Epithelial cell of prostate (primary cell): ENCODE measurements at regions not wholly inside any gene's neighbourhood (a gene's known extent, or its start where the extent isn't known, plus 50 kb on each side); places are given as distances from the start of the nearest gene placed in this dataset.

ENCODE experiments used
- DNase-seq: peaks from one replicate; pipeline ENCODE4 v3.0.0-alpha.2; 2011; ENCODE audit warnings: low read depth, low spot score
- H3K27ac ChIP-seq: fragments of 450-650 bp; 2 replicates; pipeline ENCODE4 v1.5.1; 2017; ENCODE audit warnings: mild to moderate bottlenecking

DNA sequence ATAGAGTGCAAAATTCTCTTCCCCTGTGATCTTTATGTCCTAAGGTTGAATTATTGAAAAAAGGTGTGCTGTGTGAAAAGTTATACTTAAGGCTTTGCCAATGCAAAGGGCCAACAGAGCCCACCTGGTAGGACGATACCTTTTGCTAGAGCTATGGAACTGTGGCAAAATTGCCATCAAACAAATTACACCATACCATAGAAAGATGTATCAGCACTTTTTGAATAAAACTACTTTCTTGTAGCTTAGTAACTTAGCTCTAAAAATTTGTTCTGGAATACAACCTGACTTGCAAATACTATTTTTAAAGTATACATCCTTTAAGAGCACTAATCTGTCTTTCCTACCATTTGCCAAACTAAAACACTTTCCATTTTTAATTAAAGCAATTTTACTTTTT, 147.2 kb upstream of the ERCC4 start:
- no peak overlapping the region for H3K27ac ChIP-seq
- no peak for DNase-seq

DNA sequence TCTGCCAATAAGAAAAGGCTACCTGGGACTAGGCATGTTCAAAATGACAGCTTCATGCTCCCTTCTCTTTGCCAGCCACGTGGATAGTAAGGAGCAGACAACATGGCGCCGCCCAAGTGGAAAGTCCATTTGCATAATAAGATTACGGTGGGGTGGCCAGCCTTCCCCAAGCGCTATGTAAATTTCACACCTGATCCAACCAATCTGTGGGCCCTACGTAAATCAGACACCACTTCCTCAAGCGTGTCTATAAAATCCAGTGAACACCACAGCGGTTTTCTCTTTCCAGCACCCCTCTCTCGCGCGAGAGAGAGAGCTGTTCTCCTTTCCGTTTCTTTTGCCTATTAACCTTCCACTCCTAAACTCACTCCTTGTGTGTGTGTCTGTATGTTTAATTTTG, 140.3 kb upstream of the ERCC4 start:
- no peak for DNase-seq
- H3K27ac ChIP-seq = no peak overlapping the region

DNA sequence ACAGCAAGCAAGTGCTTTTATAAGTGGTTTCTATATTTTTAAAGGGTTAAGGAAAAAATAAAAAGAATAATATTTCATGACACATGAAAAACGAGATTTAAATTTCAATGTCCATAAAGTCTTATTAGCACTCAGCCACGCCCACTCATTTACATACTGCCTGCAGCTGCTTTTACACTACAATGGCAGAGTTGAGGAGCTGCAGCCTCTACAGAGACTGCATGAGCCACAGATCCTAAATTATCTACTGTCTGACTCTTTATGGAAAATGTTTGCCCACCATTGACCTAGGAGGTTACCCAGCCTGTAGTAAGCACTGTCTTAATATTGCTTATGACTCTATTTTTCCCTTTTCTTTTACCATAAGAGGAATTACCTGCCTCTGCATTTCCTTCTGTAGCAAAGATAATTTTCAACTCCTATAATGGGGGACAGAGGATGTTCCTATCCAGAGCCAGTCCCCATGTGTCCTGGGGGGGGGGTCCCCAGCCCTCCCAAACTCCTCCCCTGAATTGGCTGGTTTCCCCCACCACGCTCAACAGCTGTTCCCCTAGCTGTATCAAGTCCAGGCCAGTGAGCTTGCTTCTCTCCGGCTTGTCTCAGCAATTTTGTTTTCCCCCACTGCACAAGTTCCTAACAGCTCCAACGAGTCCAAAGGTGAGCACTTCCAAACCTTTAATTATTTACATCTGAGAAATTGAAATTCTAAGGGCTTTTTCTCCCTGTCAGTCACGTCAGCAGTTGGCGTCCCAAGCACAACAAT, 139.4 kb upstream of the ERCC4 start:
- DNase-seq = no peak
- H3K27ac ChIP-seq = no peak overlapping the region

DNA sequence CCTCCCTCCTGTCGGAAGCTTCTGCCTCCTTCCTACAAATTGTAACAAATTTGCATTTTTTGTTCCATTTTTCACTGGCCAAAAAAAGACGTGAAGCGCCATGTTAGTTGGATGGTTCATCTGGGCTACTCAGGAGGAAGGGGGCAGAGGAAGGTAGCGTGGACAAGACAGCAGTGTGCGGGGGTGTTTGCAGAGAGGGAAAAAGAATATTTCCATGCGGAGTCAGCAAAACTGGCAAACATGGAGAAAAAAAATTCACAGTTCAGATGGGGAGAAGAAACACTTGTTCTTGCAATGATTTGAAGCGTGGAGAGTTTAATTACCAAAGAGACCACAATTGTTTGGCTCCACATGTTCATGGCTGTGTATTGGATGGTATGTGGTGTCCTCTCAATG, 138.8 kb upstream of the ERCC4 start:
- no peak for DNase-seq
- no peak overlapping the region for H3K27ac ChIP-seq

DNA sequence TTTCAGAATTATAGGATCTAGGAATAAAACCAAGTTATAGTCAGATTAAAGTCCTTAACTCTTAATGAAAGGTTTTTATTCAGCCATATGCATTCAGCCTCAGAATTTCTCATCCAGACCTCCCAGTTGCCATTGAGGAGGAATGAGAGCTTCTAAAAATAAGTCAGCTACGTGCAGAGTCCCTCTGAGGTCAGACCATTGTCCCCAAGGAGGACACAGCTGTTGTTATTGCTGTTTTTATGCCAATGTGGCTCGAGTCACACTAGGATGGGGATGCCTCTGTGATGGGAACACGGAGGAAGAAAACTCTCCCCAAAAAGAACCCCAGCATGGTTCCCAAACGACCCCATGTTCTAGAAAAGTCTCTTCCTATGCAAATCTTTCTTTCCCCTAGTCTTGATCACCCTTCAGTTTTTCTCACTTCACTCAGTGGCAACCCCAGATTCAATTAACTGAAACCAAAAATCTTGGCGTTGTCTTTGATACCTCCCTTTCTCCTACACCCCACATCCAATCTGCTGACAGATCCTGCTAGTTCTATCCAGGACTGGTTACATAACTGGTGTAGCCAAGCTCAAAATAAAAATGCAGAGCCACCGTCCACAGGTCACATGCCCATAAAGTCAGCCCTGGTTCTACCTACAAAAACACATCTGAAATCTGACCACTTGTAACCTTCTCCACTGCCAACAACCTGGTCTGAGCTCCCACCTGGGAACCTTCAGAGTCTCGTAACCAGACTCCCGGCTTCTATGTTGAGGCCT, 138.2 kb upstream of the ERCC4 start:
- DNase-seq = no peak
- H3K27ac ChIP-seq = no peak overlapping the region

DNA sequence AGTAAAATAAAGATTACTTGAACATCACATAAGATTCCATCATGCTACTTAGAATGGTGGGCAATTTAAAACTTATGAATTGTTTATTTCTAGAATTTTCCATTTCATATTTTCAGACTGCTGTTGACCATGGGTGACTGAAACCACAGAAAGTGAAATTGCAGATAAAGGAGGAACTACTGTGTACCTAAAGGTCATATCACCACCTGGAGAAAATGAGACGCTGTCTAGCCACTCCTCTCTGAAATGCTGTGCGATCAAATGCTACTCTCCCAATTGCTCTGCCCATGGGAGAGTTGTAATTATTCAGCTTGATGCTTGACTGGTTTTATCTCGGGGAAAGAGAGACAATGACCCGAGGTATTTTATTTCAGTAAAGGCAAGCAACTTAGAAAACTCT, 128.9 kb upstream of the ERCC4 start:
- no peak for DNase-seq
- H3K27ac ChIP-seq = no peak overlapping the region

DNA sequence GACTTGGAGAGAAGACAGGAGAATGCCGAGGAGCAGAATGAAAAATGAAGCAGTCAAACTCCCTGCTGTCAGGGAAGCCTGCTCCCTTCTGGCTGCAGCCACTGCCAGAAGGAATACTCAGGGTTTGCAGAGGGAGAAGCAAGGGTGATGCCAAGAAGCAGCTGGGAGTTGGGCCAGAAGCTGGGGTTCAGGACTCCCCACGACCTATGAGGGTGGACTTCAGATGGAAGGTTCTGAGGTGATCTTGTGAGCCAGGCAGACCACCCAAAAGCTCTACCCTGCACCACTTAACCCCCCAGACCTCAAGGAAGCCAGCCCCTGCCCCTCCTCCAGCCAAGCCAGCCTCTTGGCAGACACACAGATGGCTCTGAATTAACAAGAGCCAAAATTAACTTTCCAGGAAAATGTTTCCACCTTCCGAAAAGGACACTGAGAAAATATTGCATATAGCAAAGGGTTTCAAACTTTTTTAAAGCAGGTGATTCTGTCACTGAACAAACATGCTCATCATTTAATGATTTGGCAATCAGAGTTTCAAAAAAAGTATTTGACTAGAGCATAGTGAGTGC, 126.0 kb upstream of the ERCC4 start:
- DNase-seq = no peak
- H3K27ac ChIP-seq = no peak overlapping the region

DNA sequence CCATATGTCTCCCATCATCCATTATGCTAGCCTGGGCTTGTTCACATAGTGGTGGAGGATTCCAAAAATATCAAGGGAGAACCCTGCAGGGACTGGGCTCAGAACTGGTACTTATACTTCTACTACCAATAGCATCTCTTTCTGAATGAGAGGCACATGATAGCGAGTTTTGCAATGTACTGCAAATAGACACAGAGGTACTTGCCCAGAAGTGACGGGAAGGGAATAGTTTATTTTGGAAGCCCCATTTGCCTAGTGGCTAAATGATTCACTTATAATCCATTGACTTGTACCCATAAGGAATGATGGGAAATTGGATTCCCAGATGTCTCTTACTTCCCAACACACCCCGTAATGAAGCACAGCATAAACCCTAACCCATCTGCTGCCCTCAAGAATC, 124.8 kb upstream of the ERCC4 start:
- DNase-seq = no peak
- H3K27ac ChIP-seq = no peak overlapping the region

DNA sequence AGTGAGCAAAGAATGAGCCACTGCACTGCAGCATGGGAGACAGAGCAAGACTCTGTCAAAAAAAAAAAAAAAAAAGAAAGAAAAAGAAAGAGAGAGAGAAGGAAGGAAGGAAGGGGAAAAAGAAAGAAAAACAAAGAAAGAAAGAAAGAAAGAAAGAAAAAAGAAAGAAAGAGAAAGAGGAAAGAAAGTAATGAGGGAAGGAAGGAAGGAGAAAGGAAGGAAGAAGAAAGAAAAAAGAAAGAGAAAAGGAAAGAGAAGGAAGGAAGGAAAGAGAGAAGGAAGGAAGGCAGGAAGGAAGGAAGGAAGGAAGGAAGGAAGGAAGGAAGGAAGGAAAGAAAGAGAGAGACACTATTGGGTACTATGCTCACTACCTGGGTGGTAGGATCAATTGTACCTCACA, 122.2 kb upstream of the ERCC4 start:
- no peak overlapping the region for H3K27ac ChIP-seq
- DNase-seq = no peak

DNA sequence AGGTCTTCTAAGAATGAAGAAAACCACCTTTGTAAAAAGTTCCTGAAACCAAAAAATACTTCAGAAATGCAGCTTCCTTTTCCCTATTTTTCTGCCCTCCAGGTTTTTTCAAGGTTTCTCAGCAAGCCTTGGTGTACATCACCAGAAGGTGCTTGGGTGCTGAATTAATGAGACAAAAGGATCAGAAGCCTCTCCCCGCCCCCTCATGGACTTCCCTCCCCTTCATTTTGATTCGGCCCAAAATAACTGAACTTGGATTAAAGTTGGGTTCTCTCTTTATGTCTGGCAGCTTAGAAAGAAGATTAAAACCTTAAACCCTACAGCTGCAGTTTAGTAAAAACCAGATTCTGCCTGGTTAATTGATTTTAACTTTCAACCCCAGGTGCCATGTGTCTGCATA, 121.7 kb upstream of the ERCC4 start:
- H3K27ac ChIP-seq = no peak overlapping the region
- no peak for DNase-seq

DNA sequence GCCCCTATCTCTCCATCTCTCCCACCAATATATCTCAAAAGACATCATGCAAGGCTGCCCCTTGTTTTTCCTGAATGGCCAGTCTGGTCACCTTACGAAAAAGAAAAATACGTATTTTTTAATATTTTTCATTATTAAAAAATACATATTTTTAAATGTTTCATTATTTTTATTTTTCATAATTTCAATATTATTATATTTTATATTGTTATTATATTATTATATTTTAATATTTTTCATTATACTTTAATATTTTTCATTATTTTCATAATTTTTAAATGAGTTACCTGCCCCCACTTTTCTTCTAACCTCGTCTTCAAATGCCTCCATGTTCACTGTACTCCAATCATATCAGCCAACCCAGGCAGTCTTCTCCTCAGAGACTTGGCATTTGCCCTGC, 116.0 kb upstream of the ERCC4 start:
- DNase-seq = no peak
- no peak overlapping the region for H3K27ac ChIP-seq

DNA sequence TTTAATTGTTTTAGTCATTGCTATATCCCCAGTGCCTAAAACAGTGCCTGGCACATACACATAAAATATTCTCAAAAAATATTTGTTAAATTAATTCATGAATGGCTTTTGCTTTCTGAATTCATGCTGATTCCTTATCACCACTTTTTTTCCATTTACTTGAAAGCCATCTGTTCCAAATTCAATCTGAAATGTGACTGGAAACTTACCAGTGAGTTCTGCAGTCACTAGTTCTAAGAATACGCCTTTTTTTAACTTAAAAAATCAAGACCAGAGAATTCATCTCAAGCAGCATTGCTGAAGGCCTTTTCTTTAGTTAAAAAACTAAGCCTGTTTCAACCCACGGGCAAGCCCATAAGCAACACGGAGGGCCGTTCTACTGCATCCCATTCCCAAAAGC, 114.0 kb upstream of the ERCC4 start:
- DNase-seq = no peak
- H3K27ac ChIP-seq = no peak overlapping the region

DNA sequence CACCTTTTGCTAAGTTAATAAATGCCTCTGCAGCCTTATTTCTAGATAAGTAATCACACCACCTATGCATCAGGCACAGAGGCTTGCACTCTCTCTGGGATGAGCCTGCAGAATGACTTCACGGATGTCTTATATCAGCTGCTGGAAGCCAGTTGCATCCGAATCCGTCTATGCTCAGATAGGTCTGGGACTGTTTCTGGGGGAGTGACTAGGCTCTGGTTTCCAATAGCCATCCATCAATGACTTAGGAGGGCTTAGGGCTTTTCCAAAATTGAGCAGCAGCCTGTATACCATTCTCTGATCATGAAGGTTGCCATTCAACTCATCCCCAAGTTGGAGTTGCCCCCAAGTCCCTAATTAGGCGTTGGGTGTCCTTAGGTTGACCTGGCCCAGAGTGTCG, 113.3 kb upstream of the ERCC4 start:
- H3K27ac ChIP-seq = no peak overlapping the region
- no peak for DNase-seq

DNA sequence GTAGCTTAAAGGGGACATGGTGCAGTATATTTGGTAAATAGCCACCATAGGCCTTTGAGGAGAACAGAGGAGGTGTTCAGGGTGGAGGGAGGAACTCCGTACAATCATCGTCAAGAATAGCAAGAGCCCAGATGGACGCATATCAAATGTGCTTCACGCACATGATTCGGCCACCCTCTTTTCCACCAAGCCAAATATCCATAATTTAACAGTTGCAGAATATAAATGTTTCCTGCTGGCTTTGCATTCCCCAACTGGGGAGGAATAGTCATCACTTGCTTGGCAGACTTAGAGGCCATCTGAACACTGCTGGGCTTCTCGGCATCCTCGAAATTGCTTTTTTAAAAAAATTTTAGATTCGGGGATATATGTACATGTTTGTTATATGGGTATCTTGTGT, 111.9 kb upstream of the ERCC4 start:
- no peak for DNase-seq
- H3K27ac ChIP-seq = no peak overlapping the region

DNA sequence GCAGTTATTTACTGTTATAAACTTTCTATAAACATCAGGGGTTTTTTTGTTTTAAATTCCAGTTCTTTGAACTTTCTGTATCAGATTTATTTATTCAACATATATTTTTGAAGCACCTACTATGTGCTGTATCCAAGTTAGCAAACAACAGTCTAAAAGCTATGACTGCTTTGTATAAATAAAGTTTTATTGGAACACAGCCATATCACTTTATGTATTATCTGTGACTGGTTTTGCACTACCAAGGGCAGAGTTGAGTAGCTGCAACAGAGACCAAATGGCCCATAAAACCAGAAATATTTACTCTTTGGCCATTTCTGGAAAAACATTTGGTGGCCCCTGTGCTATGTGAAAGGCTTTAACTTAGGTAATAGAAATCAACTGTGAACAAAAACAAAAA, 110.2 kb upstream of the ERCC4 start:
- H3K27ac ChIP-seq = no peak overlapping the region
- DNase-seq = no peak

DNA sequence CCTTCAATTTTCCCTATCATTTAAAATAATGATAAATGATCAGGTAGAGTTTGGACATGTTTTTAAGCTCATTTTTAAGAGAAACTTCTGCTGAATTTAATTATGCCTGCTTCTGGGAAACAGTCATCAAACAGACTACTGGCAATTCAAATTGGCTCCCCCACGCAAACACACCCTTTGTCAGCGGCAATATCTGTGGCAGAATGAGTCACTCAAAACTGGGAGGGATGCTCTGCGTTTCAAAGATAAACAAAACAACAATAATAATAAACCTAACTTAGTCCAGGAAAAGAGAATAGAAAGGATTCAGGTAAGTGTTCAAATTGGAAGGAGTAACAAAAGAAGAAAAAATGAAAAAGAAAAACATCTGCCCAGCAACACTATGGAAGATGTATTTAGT, 108.1 kb upstream of the ERCC4 start:
- no peak for DNase-seq
- no peak overlapping the region for H3K27ac ChIP-seq

DNA sequence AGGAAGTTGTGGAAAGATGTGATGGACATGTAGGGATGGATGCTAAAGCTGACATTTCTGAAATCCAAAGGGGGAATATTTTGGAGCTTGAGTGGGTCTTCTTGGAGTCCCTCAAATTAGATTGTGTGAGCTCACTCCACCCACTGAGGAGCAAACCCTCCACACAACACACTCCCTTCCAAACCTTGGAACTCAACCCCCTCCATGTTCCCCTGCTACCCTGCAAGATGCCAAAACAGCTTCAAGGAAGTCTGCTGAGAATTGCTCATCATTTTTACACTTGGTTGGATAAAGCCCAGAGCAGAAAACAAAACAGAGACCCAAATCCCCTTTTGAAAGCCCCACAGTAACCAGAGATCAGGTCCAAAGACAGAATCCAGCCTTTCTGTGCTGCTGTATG, 103.3 kb upstream of the ERCC4 start:
- no peak overlapping the region for H3K27ac ChIP-seq
- DNase-seq = no peak

DNA sequence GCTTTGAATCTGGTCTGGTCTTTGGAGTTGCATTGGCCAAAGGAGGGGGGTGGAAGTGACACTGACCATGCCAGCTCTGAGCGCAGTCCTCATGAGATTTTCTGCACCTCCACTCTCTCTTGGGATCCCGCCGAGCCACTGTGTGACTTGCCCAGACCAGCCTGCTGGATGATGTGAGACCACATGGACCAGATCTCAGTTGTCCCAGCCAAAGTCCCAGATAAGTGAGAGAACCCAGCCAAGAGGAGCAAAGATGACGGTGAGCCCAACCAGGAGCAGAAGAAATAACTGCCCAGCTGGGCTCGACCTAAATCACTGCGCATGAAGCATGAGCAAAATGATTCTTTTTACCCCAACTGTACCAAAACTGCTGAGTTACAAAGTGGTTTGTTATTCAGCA, 96.5 kb upstream of the ERCC4 start:
- DNase-seq = no peak
- no peak overlapping the region for H3K27ac ChIP-seq

DNA sequence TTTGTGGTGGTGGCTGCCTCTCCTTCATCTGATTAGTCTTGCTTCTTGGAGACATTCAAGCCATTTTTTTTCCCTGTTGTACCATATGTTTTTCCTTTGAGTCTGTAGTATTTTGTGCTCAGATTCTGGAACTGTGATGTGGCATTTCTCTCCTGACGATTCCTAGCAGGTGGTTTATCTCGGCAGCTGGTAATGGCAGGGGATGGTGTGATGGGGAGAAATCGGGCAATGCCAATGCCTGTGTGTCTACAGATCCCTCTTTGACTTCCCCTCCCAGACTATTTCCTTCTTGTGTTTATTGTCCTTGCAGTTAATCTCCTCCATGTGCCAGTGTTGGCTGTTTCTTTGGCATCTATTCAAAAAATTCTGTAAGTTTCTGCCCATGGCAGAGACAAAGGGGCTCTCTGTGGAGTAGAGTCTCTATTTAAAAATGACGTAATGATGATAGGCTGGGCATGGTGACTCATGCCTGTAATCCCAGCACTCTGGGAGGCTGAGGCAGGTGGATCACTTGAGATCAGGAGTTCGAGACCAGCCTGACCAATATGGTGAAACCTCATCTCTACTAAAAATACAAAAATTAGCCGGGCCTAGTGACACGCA, 90.2 kb upstream of the ERCC4 start:
- H3K27ac ChIP-seq = no peak overlapping the region
- DNase-seq = no peak

DNA sequence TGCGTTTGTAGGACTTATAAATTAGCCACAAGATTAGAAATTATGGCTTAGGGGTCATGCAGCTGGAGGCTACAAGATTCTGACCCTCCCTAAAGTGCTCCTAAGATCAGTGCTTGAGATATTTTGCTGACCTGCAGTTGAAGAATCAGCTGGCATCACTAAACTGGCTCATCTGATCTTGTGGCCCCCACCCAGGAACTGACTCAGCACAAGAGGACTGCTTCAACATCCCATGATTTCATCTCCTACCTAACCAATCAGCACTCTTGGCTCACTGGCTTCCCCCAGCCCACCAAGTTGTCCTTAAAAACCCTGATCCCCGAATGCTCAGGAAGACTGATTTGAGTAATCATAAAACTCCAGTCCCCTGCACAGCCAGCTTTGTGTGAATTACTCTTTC, 86.4 kb upstream of the ERCC4 start:
- DNase-seq = no peak
- H3K27ac ChIP-seq = no peak overlapping the region

DNA sequence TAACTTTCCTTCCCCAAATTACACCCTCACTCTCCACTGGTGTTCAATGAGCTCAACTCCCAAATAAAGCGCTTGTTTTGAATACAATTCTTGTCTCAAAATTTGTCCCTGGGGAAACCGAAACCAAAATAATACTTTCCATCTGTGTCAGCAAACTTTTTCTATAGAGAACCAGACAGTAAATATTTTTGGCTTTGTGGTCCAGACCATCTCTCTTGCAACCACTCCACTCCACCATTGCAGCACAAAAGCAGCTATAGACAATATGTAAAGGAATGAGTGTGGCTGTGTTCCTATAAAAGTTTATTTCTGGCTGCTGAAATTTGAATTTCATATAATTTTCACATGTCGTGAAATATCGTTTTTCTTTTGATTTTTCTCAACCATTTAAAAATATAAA, 84.6 kb upstream of the ERCC4 start:
- no peak for DNase-seq
- H3K27ac ChIP-seq = no peak overlapping the region
